ENCODE measurements at regions not wholly inside any gene's neighbourhood (a gene's known extent, or its start where the extent isn't known, plus 50 kb on each side); places are given as distances from the start of the nearest gene placed in this dataset.
A peak's percentile ranks its signal among the peaks of the same experiment; 100 is the strongest.

DNA sequence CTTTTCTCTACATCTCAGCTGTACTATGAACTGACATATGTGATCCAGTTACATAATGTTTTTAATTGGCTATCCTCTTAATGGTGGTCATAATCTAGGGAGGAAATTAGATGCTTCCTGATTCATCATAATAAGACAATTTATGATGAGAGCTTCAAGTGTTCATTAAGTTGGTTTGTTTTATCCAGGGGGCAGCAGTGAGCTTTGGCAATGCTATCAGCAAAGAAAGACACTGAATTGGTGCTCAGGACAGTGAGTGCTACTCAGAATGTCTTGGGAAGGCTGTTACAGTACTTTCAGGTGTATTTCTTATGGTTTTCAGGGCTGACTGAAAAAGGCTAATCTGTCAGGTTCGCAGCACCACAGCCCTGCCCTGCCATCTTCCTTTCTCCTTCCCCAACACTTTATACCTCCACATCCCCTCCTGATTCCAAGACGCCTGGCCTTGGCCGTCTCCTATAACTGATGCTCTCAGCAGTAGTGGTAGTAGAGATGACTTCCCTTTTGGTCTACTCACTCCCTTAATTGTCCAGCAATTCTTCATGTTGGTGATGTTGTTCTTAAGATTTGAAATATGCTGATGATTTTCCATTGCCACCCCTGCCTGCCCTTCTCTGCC lies 67.0 kb upstream of the TNFAIP3 start:
- Histone ChIP-seq H3K9me3 (no peaks in the 10 kb centered on the region), H3K27me3 (no peaks in the 10 kb centered on the region), H3K4me1 (peaks cover 0 to under 1% (median 0%) of the 10 kb centered on the region in 4 donors), H3K4me3 (no peak overlapping the region), H3K36me3 (no peaks in the 10 kb centered on the region), H3K27ac (no peak overlapping the region)
- ATAC-seq (ENCODE audit: low FRiP score in 2 of 2) (peak in 1 of 2 donors; percentile 79), DNase-seq (peak in 1 of 2 donors; percentile 54)
- WGBS, 2 donors, result 96 to 98% methylated on average over 3 of the region's 3 CpGs
- TF ChIP-seq EP300 (IDR thresholded peaks at IDR 0.05), result no peak
- no peak for TF ChIP-seq POLR2A (IDR thresholded peaks at IDR 0.05)
- TF ChIP-seq POLR2AphosphoS5 (IDR thresholded peaks at IDR 0.05), result no peak
- TF ChIP-seq, protein P1, sequence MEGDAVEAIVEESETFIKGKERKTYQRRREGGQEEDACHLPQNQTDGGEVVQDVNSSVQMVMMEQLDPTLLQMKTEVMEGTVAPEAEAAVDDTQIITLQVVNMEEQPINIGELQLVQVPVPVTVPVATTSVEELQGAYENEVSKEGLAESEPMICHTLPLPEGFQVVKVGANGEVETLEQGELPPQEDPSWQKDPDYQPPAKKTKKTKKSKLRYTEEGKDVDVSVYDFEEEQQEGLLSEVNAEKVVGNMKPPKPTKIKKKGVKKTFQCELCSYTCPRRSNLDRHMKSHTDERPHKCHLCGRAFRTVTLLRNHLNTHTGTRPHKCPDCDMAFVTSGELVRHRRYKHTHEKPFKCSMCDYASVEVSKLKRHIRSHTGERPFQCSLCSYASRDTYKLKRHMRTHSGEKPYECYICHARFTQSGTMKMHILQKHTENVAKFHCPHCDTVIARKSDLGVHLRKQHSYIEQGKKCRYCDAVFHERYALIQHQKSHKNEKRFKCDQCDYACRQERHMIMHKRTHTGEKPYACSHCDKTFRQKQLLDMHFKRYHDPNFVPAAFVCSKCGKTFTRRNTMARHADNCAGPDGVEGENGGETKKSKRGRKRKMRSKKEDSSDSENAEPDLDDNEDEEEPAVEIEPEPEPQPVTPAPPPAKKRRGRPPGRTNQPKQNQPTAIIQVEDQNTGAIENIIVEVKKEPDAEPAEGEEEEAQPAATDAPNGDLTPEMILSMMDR (IDR thresholded peaks at IDR 0.05), result peak in 5 of 6 experiments; percentile 35 to 75 (median 60)

- Histone ChIP-seq H3K27me3 (no peaks in the 10 kb centered on the region), H3K27ac (no peak overlapping the region), H3K4me3 (no peak overlapping the region), H3K36me3 (no peaks in the 10 kb centered on the region), H3K9me3 (no peaks in the 10 kb centered on the region), H3K4me1 (peaks cover 0 to 7% (median 3%) of the 10 kb centered on the region in 4 donors)
- ATAC-seq (ENCODE audit: low FRiP score in 2 of 2), result no peak
- TF ChIP-seq, protein P1 (IDR thresholded peaks at IDR 0.05), result no peak
- TF ChIP-seq POLR2AphosphoS5 (IDR thresholded peaks at IDR 0.05) (no peak), POLR2A (IDR thresholded peaks at IDR 0.05) (no peak), EP300 (IDR thresholded peaks at IDR 0.05) (no peak)
- no peak for DNase-seq
- 91 to 93% methylated on average over 2 of the region's 2 CpGs for WGBS, 2 donors
Measured at GRCh38 chr6:137800762-137801161, 66.3 kb upstream of the TNFAIP3 start.

DNA sequence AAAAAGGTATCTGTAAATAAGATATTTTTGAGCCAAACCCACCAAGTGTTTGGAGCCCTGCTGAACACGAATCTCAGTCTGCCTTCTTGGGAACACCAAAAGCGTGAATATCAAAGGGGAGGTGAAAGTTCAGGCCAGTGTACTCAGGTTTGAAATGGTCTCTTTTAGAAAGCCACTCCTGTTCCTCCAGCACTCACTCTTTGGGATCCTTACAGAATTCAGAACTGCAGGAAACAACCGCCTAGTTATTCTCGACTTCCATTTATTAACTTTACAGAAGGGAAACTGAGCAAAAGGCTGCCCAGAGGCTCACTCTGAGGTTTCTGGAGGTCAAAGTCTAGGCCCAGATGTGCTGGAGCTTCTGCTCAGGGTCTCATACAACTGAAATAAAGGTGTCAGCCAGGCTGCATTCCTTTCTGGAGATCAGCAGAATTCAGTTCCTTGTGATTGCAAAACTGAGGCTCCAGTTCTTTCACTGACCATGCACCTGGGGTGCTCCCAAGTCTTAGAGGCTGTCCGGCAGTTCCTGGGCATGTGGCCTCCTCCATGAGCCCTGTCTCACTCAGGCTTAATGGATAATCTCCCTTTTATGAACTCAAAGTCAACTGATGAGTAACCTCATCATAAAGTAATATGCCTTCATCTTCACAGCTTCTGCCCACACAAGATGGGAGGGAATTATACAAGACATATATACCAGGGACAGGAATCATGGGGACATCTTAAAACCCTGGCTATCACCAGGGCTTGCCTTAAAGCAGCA lies 65.5 kb upstream of the TNFAIP3 start:
- H3K9me3 ChIP-seq, result no peaks in the 10 kb centered on the region
- 90 to 94% methylated on average over 5 of the region's 5 CpGs for WGBS, 2 donors
- peaks cover 0 to 7% (median 3%) of the 10 kb centered on the region in 4 donors for H3K4me1 ChIP-seq
- DNase-seq, result no peak
- no peak overlapping the region for H3K27ac ChIP-seq
- H3K27me3 ChIP-seq, result no peaks in the 10 kb centered on the region
- H3K4me3 ChIP-seq, result no peak overlapping the region
- TF ChIP-seq POLR2A (IDR thresholded peaks at IDR 0.05) (no peak), POLR2AphosphoS5 (IDR thresholded peaks at IDR 0.05) (no peak), EP300 (IDR thresholded peaks at IDR 0.05) (no peak)
- TF ChIP-seq, protein P1 (IDR thresholded peaks at IDR 0.05), result no peak
- H3K36me3 ChIP-seq, result no peaks in the 10 kb centered on the region
- no peak for ATAC-seq (ENCODE audit: low FRiP score in 2 of 2)

DNA sequence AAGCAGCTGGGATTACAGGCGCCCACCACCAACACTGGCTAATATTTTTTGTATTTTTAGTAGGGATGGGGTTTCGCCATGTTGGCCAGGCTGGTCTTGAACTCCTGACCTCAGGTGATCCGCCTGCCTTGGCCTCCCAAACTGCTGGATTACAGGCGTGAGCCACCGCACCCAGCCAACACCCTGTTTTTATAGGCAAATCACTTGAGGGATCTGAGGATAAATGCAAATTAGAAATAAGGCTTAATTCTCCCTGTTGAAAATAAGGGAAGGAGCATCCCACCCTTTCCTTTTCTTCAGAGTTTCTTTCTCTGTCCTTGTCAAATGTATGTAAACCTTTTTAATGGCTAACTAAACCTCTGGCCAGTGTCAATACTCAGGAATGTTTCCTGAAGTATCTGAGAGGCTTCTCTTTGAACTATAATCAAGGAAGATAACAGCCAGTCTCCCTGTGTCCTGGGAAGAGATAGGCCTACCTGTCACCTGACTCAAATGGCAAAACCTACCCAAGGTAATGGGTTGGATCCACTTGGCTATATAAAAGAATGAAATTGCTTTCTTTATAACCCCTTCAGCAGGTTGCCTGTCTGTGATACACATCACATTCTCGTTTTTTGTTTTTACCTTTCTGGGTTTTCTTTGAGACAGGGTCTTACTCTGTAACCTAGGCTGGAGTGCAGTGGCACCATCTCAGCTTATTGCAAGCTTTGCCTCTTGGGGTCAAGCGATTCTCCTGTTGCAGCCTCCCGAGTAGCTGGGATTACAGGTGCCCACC lies 64.5 kb upstream of the TNFAIP3 start:
- Histone ChIP-seq H3K27me3 (no peaks in the 10 kb centered on the region), H3K36me3 (no peaks in the 10 kb centered on the region), H3K27ac (no peak overlapping the region), H3K4me1 (peaks cover 0 to 7% (median 3%) of the 10 kb centered on the region in 4 donors), H3K9me3 (no peaks in the 10 kb centered on the region), H3K4me3 (no peak overlapping the region)
- DNase-seq (no peak), ATAC-seq (ENCODE audit: low FRiP score in 2 of 2) (no peak)
- no peak for TF ChIP-seq POLR2AphosphoS5 (IDR thresholded peaks at IDR 0.05)
- no peak for TF ChIP-seq POLR2A (IDR thresholded peaks at IDR 0.05)
- TF ChIP-seq, protein P1 (IDR thresholded peaks at IDR 0.05), result no peak
- no peak for TF ChIP-seq EP300 (IDR thresholded peaks at IDR 0.05)
- 94 to 95% methylated on average over 8 of the region's 8 CpGs for WGBS, 2 donors

Measured in upper lobe of left lung (tissue), 6 donors.